B cell (primary cell): ENCODE measurements at regions not wholly inside any gene's neighbourhood (a gene's known extent, or its start where the extent isn't known, plus 50 kb on each side); places are given as distances from the start of the nearest gene placed in this dataset.
A peak's percentile ranks its signal among the peaks of the same experiment; 100 is the strongest.

Experiments used
- ATAC-seq: fragments of 200-7000 bp; cut with Tn5 transposase; one replicate; pipeline ENCODE4 v1.10.0; 2021; ENCODE audit warnings: low read depth, mild to moderate bottlenecking, moderate number of reproducible peaks, moderate library complexity
- CTCF ChIA-PET: fragments of 350-600 bp; sonication (Branson Sonifier 250); formaldehyde crosslinking; loops from one replicate; lab custom pipeline; 2021; ENCODE audit warnings: antibody characterized with exemption, inconsistent platforms; lab: Charles Lee
- POLR2A ChIA-PET: fragments of 350-600 bp; sonication (Branson Sonifier 250); formaldehyde crosslinking; loops from one replicate; lab custom pipeline; 2021; ENCODE audit warnings: antibody characterized with exemption; lab: Charles Lee
- DNase-seq: peaks from one replicate; pipeline ENCODE4 v3.0.0; 2013
- H2AFZ ChIP-seq: 2 replicates; pipeline ENCODE4 v1.6.1; 2012; ENCODE audit warnings: mild to moderate bottlenecking, low read depth, low read length; ENCODE audit not compliant: insufficient read depth, poor library complexity, severe bottlenecking
- H3K27ac ChIP-seq, 2 donors: 1 replicate in 1 of 2; 2 replicates in 1 of 2; pipeline ENCODE4 v1.5.1; 2012 to 2013; ENCODE audit warnings: low read length in 2 of 2, mild to moderate bottlenecking in 2 of 2, moderate library complexity in 1 of 2
- H3K27me3 ChIP-seq, 4 experiments: fragments of 200-600 bp in 1 of 4; sonication (generic) in 1 of 4; replicated peaks in 1 of 4; 1 replicate in 2 of 4; 2 replicates in 2 of 4; pipeline versions ENCODE4 v1.6.1 to v1.7.0; 2013 to 2016; ENCODE audit warnings: low read length in 3 of 4, mild to moderate bottlenecking in 2 of 4, mixed read lengths in 1 of 4, moderate library complexity in 1 of 4; ENCODE audit not compliant: insufficient read depth in 4 of 4, control insufficient read depth in 3 of 4; ENCODE audit errors: control extremely low read depth in 1 of 4
- H3K36me3 ChIP-seq, 2 experiments: replicated peaks in 1 of 2; 1 replicate in 1 of 2; 2 replicates in 1 of 2; pipeline versions ENCODE4 v1.6.1 to v1.7.1; 2013; ENCODE audit warnings: low read length in 1 of 2; ENCODE audit not compliant: insufficient read depth in 2 of 2, control insufficient read depth in 1 of 2; ENCODE audit errors: control extremely low read depth in 1 of 2, extremely low read depth in 1 of 2
- H3K4me1 ChIP-seq, 2 donors: fragments of 200-600 bp in 1 of 2; sonication (generic) in 1 of 2; 1 replicate in 1 of 2; 2 replicates in 1 of 2; pipeline versions ENCODE4 v1.5.1 to v1.6.1; 2013 to 2017; ENCODE audit warnings: low read length in 2 of 2; ENCODE audit not compliant: control insufficient read depth in 2 of 2, insufficient read depth in 2 of 2
- H3K4me2 ChIP-seq: replicated peaks from 2 replicates; pipeline ENCODE3; 2012; ENCODE audit warnings: mild to moderate bottlenecking, low read depth, low read length; ENCODE audit not compliant: poor library complexity, severe bottlenecking
- H3K4me3 ChIP-seq, 5 experiments: fragments of 200-600 bp in 1 of 5; sonication (generic) in 1 of 5; 1 replicate in 3 of 5; 2 replicates in 2 of 5; pipeline versions ENCODE4 v1.5.1 to v1.7.0; 2011 to 2016; ENCODE audit warnings: low read length in 4 of 5, mild to moderate bottlenecking in 4 of 5, low read depth in 2 of 5, control low read depth in 1 of 5, moderate library complexity in 1 of 5; ENCODE audit not compliant: insufficient read depth in 1 of 5; ENCODE audit errors: control extremely low read depth in 1 of 5, extremely low read depth in 1 of 5
- H3K79me2 ChIP-seq: fragments of 200-600 bp; sonication (generic); one replicate; pipeline ENCODE4 v1.6.0; 2016; ENCODE audit warnings: low read length; ENCODE audit not compliant: control insufficient read depth, insufficient read depth
- H3K9ac ChIP-seq: fragments of 200-600 bp; sonication (generic); 2 replicates; pipeline ENCODE4 v1.6.1; 2017; ENCODE audit warnings: mild to moderate bottlenecking, low read length, moderate library complexity
- H3K9me3 ChIP-seq, 3 donors: one replicate each; pipeline versions ENCODE4 v1.6.1 to v1.7.1; 2013; ENCODE audit warnings: low read length in 2 of 3; ENCODE audit not compliant: control insufficient read depth in 2 of 3, insufficient read depth in 1 of 3; ENCODE audit errors: control extremely low read depth in 1 of 3
- H4K20me1 ChIP-seq: 2 replicates; pipeline ENCODE4 v1.6.0; 2012; ENCODE audit warnings: mild to moderate bottlenecking, low read length; ENCODE audit not compliant: insufficient read depth, control insufficient read depth, poor library complexity, severe bottlenecking
- H3K27ac Mint-ChIP-seq: one replicate; pipeline ENCODE4 v1.8.0; 2021; ENCODE audit warnings: mixed read lengths
- H3K27me3 Mint-ChIP-seq: one replicate; pipeline ENCODE4 v1.8.0; 2021; ENCODE audit warnings: mixed read lengths
- H3K4me1 Mint-ChIP-seq: one replicate; pipeline ENCODE4 v1.8.0; 2021; ENCODE audit warnings: mixed read lengths
- H3K4me3 Mint-ChIP-seq: one replicate; pipeline ENCODE4 v1.8.0; 2021; ENCODE audit warnings: mixed read lengths
- H3K9me3 Mint-ChIP-seq: one replicate; pipeline ENCODE4 v1.8.0; 2022; ENCODE audit warnings: mixed read lengths; ENCODE audit not compliant: insufficient read depth
- EZH2 ChIP-seq: IDR thresholded peaks from 2 replicates; pipeline ENCODE4 v1.6.1; 2012; ENCODE audit warnings: borderline replicate concordance, low read depth, mild to moderate bottlenecking, moderate library complexity, low read length; ENCODE audit not compliant: insufficient read depth, poor library complexity, severe bottlenecking
- WGBS: methylation state at CpG from one replicate; pipeline ENCODE4 v1.1.5; 2013; ENCODE audit warnings: missing lambda C conversion rate; ENCODE audit not compliant: insufficient coverage; 5-methylcytosine and 5-hydroxymethylcytosine counted together
- intact Hi-C: fragments of 100-400 bp; cut with micrococcal nuclease; formaldehyde crosslinking; loops from one replicate; pipeline ENCODE4 v1.10.0; 2022
- TF ChIP-seq, protein P1 (sequence below): fragments of 200-600 bp; IDR thresholded peaks from one replicate; pipeline ENCODE4 v1.8.0; 2022; ENCODE audit warnings: antibody characterized with exemption, mild to moderate bottlenecking

DNA sequence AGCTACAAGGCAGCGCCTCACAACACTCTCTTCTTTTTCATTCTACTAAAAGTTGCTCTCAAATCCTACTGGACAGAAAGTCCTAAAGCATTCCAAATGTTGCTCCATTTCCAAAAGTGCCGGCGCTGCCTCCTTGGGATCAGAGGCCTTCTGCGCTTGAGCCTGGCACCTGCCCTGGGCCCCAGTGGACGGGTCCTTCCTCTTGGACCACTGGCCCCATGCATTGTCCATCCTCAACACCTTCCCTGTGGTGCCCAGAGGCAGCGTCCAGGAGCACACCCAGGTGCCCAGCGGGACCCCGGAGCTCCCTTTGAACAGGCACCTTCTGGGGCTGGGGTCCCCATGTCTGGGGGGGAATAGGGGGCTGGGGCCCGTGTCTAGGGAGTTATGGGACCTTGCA, 205.2 kb downstream of the ERMARD start:
- ChIA-PET POLR2A (no interaction called here), CTCF (no interaction called here)
- H4K20me1 ChIP-seq, result no peaks in the 10 kb centered on the region
- ATAC-seq (no peak), DNase-seq (no peak)
- H3K79me2 ChIP-seq, result no peaks in the 10 kb centered on the region
- H3K9me3 ChIP-seq, result no peaks in the 10 kb centered on the region
- no peak overlapping the region for H3K4me3 ChIP-seq
- H3K9me3 Mint-ChIP-seq, result no peaks in the 10 kb centered on the region
- H3K4me1 ChIP-seq, result peaks cover 21% of the 10 kb centered on the region in 2 donors
- no peak overlapping the region for H2AFZ ChIP-seq
- no peak overlapping the region for H3K27ac ChIP-seq
- H3K4me2 ChIP-seq, result no peak overlapping the region
- H3K27me3 ChIP-seq, result peaks cover 0 to 9% (median 2%) of the 10 kb centered on the region in 4 experiments
- peaks cover 5% of the 10 kb centered on the region for H3K27me3 Mint-ChIP-seq
- no peak overlapping the region for H3K9ac ChIP-seq
- H3K27ac Mint-ChIP-seq, result no peak overlapping the region
- peaks cover 26% of the 10 kb centered on the region for H3K4me1 Mint-ChIP-seq
- WGBS, result 97% methylated on average over 5 of the region's 9 CpGs
- no peak overlapping the region for H3K4me3 Mint-ChIP-seq
- intact Hi-C loops, result loop anchor here (10.0 kb wide), 1 partner anchor 128 kb away; no protein-coding TSS in a partner anchor
- no peaks in the 10 kb centered on the region for H3K36me3 ChIP-seq
- TF ChIP-seq, protein P1, sequence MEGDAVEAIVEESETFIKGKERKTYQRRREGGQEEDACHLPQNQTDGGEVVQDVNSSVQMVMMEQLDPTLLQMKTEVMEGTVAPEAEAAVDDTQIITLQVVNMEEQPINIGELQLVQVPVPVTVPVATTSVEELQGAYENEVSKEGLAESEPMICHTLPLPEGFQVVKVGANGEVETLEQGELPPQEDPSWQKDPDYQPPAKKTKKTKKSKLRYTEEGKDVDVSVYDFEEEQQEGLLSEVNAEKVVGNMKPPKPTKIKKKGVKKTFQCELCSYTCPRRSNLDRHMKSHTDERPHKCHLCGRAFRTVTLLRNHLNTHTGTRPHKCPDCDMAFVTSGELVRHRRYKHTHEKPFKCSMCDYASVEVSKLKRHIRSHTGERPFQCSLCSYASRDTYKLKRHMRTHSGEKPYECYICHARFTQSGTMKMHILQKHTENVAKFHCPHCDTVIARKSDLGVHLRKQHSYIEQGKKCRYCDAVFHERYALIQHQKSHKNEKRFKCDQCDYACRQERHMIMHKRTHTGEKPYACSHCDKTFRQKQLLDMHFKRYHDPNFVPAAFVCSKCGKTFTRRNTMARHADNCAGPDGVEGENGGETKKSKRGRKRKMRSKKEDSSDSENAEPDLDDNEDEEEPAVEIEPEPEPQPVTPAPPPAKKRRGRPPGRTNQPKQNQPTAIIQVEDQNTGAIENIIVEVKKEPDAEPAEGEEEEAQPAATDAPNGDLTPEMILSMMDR, result no peak
- TF ChIP-seq EZH2, result no peak

- TF ChIP-seq, protein P1, result no peak
- TF ChIP-seq EZH2, result no peak
- H3K4me3 ChIP-seq, result no peak overlapping the region
- no peaks in the 10 kb centered on the region for H3K79me2 ChIP-seq
- ATAC-seq (no peak), DNase-seq (no peak)
- no peak overlapping the region for H3K27ac ChIP-seq
- 84% methylated on average over 17 of the region's 19 CpGs for WGBS
- CTCF ChIA-PET, result no interaction called here
- H3K4me1 ChIP-seq, result peaks cover 14% of the 10 kb centered on the region in 2 donors
- no peak overlapping the region for H3K9ac ChIP-seq
- Mint-ChIP-seq H3K9me3 (no peaks in the 10 kb centered on the region), H3K4me3 (no peak overlapping the region), H3K27ac (no peak overlapping the region), H3K4me1 (peaks cover 23% of the 10 kb centered on the region), H3K27me3 (no peaks in the 10 kb centered on the region)
- H2AFZ ChIP-seq, result peak overlapping the region; percentile 9
- peaks cover 0 to 2% (median under 1%) of the 10 kb centered on the region in 4 experiments for H3K27me3 ChIP-seq
- no peaks in the 10 kb centered on the region for H4K20me1 ChIP-seq
- no peak overlapping the region for H3K4me2 ChIP-seq
- POLR2A ChIA-PET, result no interaction called here
- no peaks in the 10 kb centered on the region for H3K9me3 ChIP-seq
- intact Hi-C loops, result loop anchor here (10.0 kb wide), 1 partner anchor 129 kb away; no protein-coding TSS in a partner anchor
- H3K36me3 ChIP-seq, result no peaks in the 10 kb centered on the region
These were observed 204.5 kb downstream of the ERMARD start for GRCh38 chr6:169955731-169956437.
